NCI-H2227 treated with DMSO at 0.1 percent for 48 hours (cell line): ENCODE measurements at regions not wholly inside any gene's neighbourhood (a gene's known extent, or its start where the extent isn't known, plus 50 kb on each side); places are given as distances from the start of the nearest gene placed in this dataset.
"Not testable (repeated sequence)": the region's sequence is repeated elsewhere in the genome, so short reads cannot be mapped to it uniquely, and the experiment has no call there.

Source experiments
- DNase-seq: peaks from one replicate; lab custom pipeline; 2025; lab: John Stamatoyannopoulos, UW

- DNase-seq = no peak
Observed at GRCh38 chr7:29619111-29619510, 55.5 kb downstream of the PRR15 start.

- no peak for DNase-seq
Observed at GRCh38 chr7:29619848-29620555, 56.4 kb downstream of the PRR15 start.

GRCh38 chr7:29620556-29620930, 56.9 kb downstream of the PRR15 start:
- DNase-seq = no peak

- no peak for DNase-seq
Observed at GRCh38 chr7:29622335-29623265, 59.0 kb downstream of the PRR15 start.

GRCh38 chr7:29623973-29624372, 60.3 kb downstream of the PRR15 start:
- no peak for DNase-seq

GRCh38 chr7:29626730-29627129, 63.1 kb downstream of the PRR15 start:
- DNase-seq = no peak

GRCh38 chr7:29627631-29628030, 64.0 kb downstream of the PRR15 start:
- DNase-seq = no peak

GRCh38 chr7:29629507-29629906, 65.9 kb downstream of the PRR15 start:
- DNase-seq = no peak

- DNase-seq = peak; percentile 37
Observed at GRCh38 chr7:29635067-29636008, 71.7 kb downstream of the PRR15 start.

GRCh38 chr7:29636009-29636351, 72.3 kb downstream of the PRR15 start:
- DNase-seq = no peak

GRCh38 chr7:29637374-29637773, 73.7 kb downstream of the PRR15 start:
- DNase-seq = no peak

GRCh38 chr7:29638841-29639240, 75.2 kb downstream of the PRR15 start:
- DNase-seq = not testable (repeated sequence)

GRCh38 chr7:29639386-29639785, 75.8 kb downstream of the PRR15 start:
- no peak for DNase-seq

GRCh38 chr7:29639886-29640595, 76.4 kb downstream of the PRR15 start:
- no peak for DNase-seq

- no peak for DNase-seq
Observed at GRCh38 chr7:29641651-29642050, 78.0 kb downstream of the PRR15 start.

GRCh38 chr7:29642494-29643155, 79.0 kb downstream of the PRR15 start:
- no peak for DNase-seq

- not testable (repeated sequence) for DNase-seq
Observed at GRCh38 chr7:29646116-29646515, 82.5 kb downstream of the PRR15 start.

- no peak for DNase-seq
Observed at GRCh38 chr7:29647020-29647654, 83.5 kb downstream of the PRR15 start.

GRCh38 chr7:29647691-29648210, 84.1 kb downstream of the PRR15 start:
- not testable (repeated sequence) for DNase-seq

- DNase-seq = no peak
Observed at GRCh38 chr7:29649028-29649716, 85.5 kb downstream of the PRR15 start.
